Transverse colon (tissue), 3 donors: ENCODE measurements at regions not wholly inside any gene's neighbourhood (a gene's known extent, or its start where the extent isn't known, plus 50 kb on each side); places are given as distances from the start of the nearest gene placed in this dataset.
A peak's percentile ranks its signal among the peaks of the same experiment; 100 is the strongest.

Experiments
- CTCF ChIP-seq, 5 experiments: fragments of 200-600 bp in 3 of 5; fragments of 450-650 bp in 2 of 5; sonication (generic) in 3 of 5; IDR thresholded peaks; 1 replicate in 2 of 5; 2 replicates in 3 of 5; pipeline ENCODE4 v1.5.1; 2016 to 2017; ENCODE audit warnings: antibody characterized with exemption in 5 of 5, inconsistent platforms in 3 of 5, mild to moderate bottlenecking in 2 of 5, moderate library complexity in 1 of 5
- POLR2A ChIP-seq: fragments of 450-650 bp; IDR thresholded peaks from one replicate; pipeline ENCODE4 v1.6.1; 2016; ENCODE audit warnings: antibody characterized with exemption, mild to moderate bottlenecking, moderate library complexity

GRCh38 chr3:181278468-181279238, 289.1 kb upstream of the DNAJC19 start:
- TF ChIP-seq CTCF (IDR thresholded peaks at IDR 0.05) (peak in 1 of 5 experiments; percentile 12), POLR2A (no peak)
